ENCODE measurements at regions not wholly inside any gene's neighbourhood (a gene's known extent, or its start where the extent isn't known, plus 50 kb on each side); places are given as distances from the start of the nearest gene placed in this dataset.

GRCh38 chr10:123506455-123506854 lies 159.7 kb upstream of the GPR26 start:
- TF ChIP-seq RAD21 (IDR thresholded peaks at IDR 0.05 in 1 of 2, conservative IDR thresholded peaks at IDR 0.05 in 1 of 2; ENCODE audit: low read depth in 2 of 2, low read length in 2 of 2) (no peak), HDAC6 (IDR thresholded peaks at IDR 0.05; ENCODE audit: low read depth, low read length) (no peak), CTCF (IDR thresholded peaks at IDR 0.05; ENCODE audit: control extremely low read depth in 1 of 3, insufficient read depth in 1 of 3, low read depth in 1 of 3, low read length in 3 of 3) (no peak)

All from H1 (cell line).